ENCODE measurements at regions not wholly inside any gene's neighbourhood (a gene's known extent, or its start where the extent isn't known, plus 50 kb on each side); places are given as distances from the start of the nearest gene placed in this dataset.

GRCh38 chr4:104747635-104748034 is 252.9 kb upstream of the CXXC4 start:
- TF ChIP-seq EZH2 (IDR thresholded peaks at IDR 0.05; ENCODE audit: low read depth, low read length, severe bottlenecking) (no peak), CTCF (IDR thresholded peaks at IDR 0.05; ENCODE audit: control extremely low read depth in 1 of 3, insufficient read depth in 1 of 3, low read depth in 1 of 3, low read length in 3 of 3) (no peak), JUND (IDR thresholded peaks at IDR 0.05; ENCODE audit: low read length) (no peak), SUZ12 (IDR thresholded peaks at IDR 0.05; ENCODE audit: low read length) (no peak), ZNF274 (IDR thresholded peaks at IDR 0.05; ENCODE audit: borderline replicate concordance, extremely low read depth, low read length) (no peak), SP2 (IDR thresholded peaks at IDR 0.05; ENCODE audit: low read length) (no peak), E2F6 (IDR thresholded peaks at IDR 0.05) (no peak)

Data from H1 (cell line).